OCI-LY3 (cell line): ENCODE measurements at regions not wholly inside any gene's neighbourhood (a gene's known extent, or its start where the extent isn't known, plus 50 kb on each side); places are given as distances from the start of the nearest gene placed in this dataset.

ENCODE experiments used
- H2AFZ ChIP-seq: fragments of 200-600, 300-600 bp; shearing (Covaris generic); 2 replicates; pipeline ENCODE4 v1.6.0; 2014; ENCODE audit warnings: antibody characterized with exemption, low read depth, low read length
- H3K27ac ChIP-seq: fragments of 200-600, 300-600 bp; sonication (generic); 2 replicates; pipeline ENCODE4 v1.5.1; 2014; ENCODE audit warnings: mild to moderate bottlenecking, low read length, moderate library complexity, mixed read lengths
- H3K27me3 ChIP-seq: fragments of 200-600, 300-600 bp; sonication (generic); 2 replicates; pipeline ENCODE4 v1.6.1; 2014; ENCODE audit warnings: low read depth, low read length, mixed read lengths
- H3K36me3 ChIP-seq: fragments of 200-600, 300-600 bp; sonication (generic); replicated peaks from 2 replicates; pipeline ENCODE3; 2014; ENCODE audit warnings: low read depth, low read length, mixed read lengths
- H3K4me1 ChIP-seq: fragments of 300-600, 200-600 bp; sonication (generic); 2 replicates; pipeline ENCODE4 v1.6.1; 2014; ENCODE audit warnings: low read length, mixed read lengths
- H3K4me2 ChIP-seq: fragments of 200-600, 300-600 bp; sonication (generic); 2 replicates; pipeline ENCODE4 v1.6.1; 2014; ENCODE audit warnings: low read length, mixed read lengths
- H3K4me3 ChIP-seq: fragments of 300-600, 200-600 bp; sonication (generic); 2 replicates; pipeline ENCODE4 v1.5.1; 2014; ENCODE audit warnings: antibody characterized with exemption, mild to moderate bottlenecking, low read length, moderate library complexity
- H3K79me2 ChIP-seq: fragments of 300-600, 200-600 bp; shearing (Covaris generic); 2 replicates; pipeline ENCODE4 v1.6.1; 2014; ENCODE audit warnings: mild to moderate bottlenecking, low read length, mixed read lengths
- H3K9ac ChIP-seq: fragments of 300-600, 200-600 bp; shearing (Covaris generic); 2 replicates; pipeline ENCODE4 v1.6.0; 2014; ENCODE audit warnings: mild to moderate bottlenecking, low read length, moderate library complexity
- H3K9me3 ChIP-seq: fragments of 200-600, 300-600 bp; shearing (Covaris generic); 2 replicates; pipeline ENCODE4 v1.6.1; 2014; ENCODE audit warnings: low read length, mixed read lengths; ENCODE audit not compliant: insufficient read depth
- H4K20me1 ChIP-seq: fragments of 200-600, 300-600 bp; sonication (generic); 2 replicates; pipeline ENCODE4 v1.6.1; 2016; ENCODE audit warnings: low read length, mixed read lengths; ENCODE audit not compliant: insufficient read depth
- CTCF ChIP-seq: fragments of 200-600, 300-600 bp; sonication (generic); IDR thresholded peaks from 2 replicates; pipeline ENCODE4 v1.5.1; 2014; ENCODE audit warnings: antibody characterized with exemption, low read length, low read depth
- EZH2phosphoT487 ChIP-seq: fragments of 200-600 bp; shearing (Covaris generic); IDR thresholded peaks from 2 replicates; pipeline ENCODE4 v1.6.1; 2018; ENCODE audit warnings: antibody characterized with exemption, mixed run types, low read depth

DNA sequence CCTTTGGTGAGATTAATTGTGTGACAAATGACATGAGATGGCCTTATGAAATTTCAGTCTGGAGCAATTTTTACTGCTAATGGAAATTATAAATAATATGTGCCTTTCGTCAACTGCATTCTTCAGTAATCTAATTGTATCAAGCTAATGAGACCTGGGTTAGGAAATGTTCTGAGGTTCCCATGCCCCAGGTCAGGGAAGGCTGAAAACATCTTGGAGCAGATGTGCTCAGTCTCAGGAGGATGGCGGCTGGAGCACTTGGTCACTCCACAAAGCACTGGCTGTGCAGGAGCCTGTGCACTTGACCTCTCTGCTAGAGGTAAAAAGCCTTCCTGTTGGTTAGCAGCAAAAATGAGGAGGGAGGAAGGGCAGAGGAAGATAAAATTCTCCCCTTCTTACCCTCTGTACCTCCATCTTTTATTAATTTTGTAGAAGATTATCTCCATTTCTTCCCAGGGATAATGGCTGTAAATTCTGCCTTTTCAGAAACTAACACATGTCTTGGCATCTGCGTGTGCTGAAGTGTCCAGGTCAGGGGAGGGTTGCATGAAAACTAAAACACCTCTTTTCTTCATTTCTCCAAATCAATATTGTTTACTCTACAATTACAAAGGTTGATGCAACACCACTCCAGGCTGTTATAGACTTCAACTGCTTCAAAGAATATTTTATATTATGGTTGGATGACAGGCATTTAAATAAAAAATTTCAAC is 1606.4 kb upstream of the ACVR2A start:
- H2AFZ ChIP-seq, result no peak overlapping the region
- no peaks in the 10 kb centered on the region for H3K9me3 ChIP-seq

DNA sequence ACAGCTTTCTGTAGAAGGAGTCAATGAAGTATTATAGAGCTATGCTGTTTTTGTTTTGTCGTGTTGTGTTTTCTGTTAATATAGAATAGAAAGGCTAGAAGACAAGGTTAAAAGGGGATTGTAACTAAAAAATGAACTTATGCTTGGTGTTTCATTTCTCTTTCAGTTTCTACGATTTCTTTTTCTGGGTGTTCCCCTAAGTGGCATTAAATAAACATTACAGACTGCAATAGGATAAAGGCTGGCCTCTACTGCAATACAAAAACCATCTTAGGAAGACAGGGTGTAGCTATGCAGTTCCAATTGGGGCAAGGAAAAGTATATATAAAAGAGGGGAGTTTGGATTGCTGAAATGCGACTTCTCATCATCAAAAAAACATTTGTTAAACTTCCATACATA is 1609.7 kb upstream of the ACVR2A start:
- no peak overlapping the region for H3K4me2 ChIP-seq
- no peak for TF ChIP-seq EZH2phosphoT487
- TF ChIP-seq CTCF, result no peak
- no peaks in the 10 kb centered on the region for H4K20me1 ChIP-seq
- no peak overlapping the region for H2AFZ ChIP-seq
- H3K4me1 ChIP-seq, result 0 out of 2 replicates have a peak, but pooled peaks cover 4% of the 10 kb centered on the region
- H3K4me3 ChIP-seq, result no peak overlapping the region
- no peaks in the 10 kb centered on the region for H3K79me2 ChIP-seq
- no peaks in the 10 kb centered on the region for H3K27me3 ChIP-seq
- H3K9ac ChIP-seq, result no peak overlapping the region
- no peaks in the 10 kb centered on the region for H3K9me3 ChIP-seq
- no peak overlapping the region for H3K27ac ChIP-seq
- H3K36me3 ChIP-seq, result no peaks in the 10 kb centered on the region

More for the DNA sequence above, 1606.4 kb upstream of the ACVR2A start:
- Histone ChIP-seq H3K27ac (no peak overlapping the region), H3K36me3 (no peaks in the 10 kb centered on the region), H3K27me3 (no peaks in the 10 kb centered on the region), H3K79me2 (no peaks in the 10 kb centered on the region), H3K4me1 (0 out of 2 replicates have a peak, but pooled peaks cover 4% of the 10 kb centered on the region), H3K4me2 (no peak overlapping the region), H3K4me3 (no peak overlapping the region), H4K20me1 (no peaks in the 10 kb centered on the region), H3K9ac (no peak overlapping the region)
- TF ChIP-seq EZH2phosphoT487, result no peak
- no peak for TF ChIP-seq CTCF

DNA sequence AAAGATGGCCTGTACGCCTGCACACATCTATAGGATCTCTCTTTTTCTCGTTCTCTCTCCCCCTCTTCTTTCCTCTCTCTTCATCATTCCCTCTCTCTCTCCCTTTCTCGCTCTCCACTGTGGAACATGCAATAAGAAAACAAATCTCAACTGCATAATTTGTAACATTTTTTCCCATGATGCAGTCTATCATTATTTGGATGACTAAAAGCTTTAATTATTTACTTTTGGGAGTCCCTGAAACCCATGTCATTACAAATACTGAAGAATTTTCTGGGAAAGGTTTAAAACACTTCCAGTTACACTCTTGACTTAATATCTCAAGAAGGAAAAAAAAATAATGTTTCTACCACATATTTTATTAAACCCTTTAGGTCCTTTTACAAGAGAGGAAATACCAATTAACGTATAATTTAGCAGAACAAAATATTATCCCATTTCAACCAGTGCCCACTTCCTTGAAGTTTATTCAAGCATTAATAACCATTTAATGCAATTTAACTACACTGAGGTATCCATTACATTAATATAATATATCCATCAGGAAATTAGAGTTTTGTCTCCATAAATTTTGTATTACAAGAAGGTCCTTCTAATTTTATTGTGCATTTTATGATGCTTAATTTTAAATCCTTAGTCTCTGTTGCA is 1615.2 kb upstream of the ACVR2A start:
- Histone ChIP-seq H4K20me1 (no peaks in the 10 kb centered on the region), H2AFZ (no peak overlapping the region), H3K9ac (no peak overlapping the region), H3K36me3 (no peaks in the 10 kb centered on the region), H3K4me3 (no peak overlapping the region), H3K27me3 (no peaks in the 10 kb centered on the region), H3K9me3 (no peaks in the 10 kb centered on the region), H3K4me1 (peaks cover 16% of the 10 kb centered on the region), H3K27ac (no peak overlapping the region), H3K79me2 (no peaks in the 10 kb centered on the region), H3K4me2 (no peak overlapping the region)
- TF ChIP-seq CTCF, result no peak
- TF ChIP-seq EZH2phosphoT487, result no peak

- H3K4me3 ChIP-seq, result no peak overlapping the region
- no peak for TF ChIP-seq EZH2phosphoT487
- H3K4me2 ChIP-seq, result peak overlapping the region; percentile 20; the same call in 1 of the 2 replicates
- H3K4me1 ChIP-seq, result peaks cover 16% of the 10 kb centered on the region
- H3K27ac ChIP-seq, result no peak overlapping the region
- no peak overlapping the region for H2AFZ ChIP-seq
- no peaks in the 10 kb centered on the region for H3K79me2 ChIP-seq
- no peaks in the 10 kb centered on the region for H3K27me3 ChIP-seq
- no peak overlapping the region for H3K9ac ChIP-seq
- H3K36me3 ChIP-seq, result no peaks in the 10 kb centered on the region
- H4K20me1 ChIP-seq, result no peaks in the 10 kb centered on the region
- no peaks in the 10 kb centered on the region for H3K9me3 ChIP-seq
Observed at GRCh38 chr2:146228466-146229058, 1616.3 kb upstream of the ACVR2A start.
